DND-41 (cell line): ENCODE measurements at regions not wholly inside any gene's neighbourhood (a gene's known extent, or its start where the extent isn't known, plus 50 kb on each side); places are given as distances from the start of the nearest gene placed in this dataset.

Source experiments
- ATAC-seq: fragments of 200-7000 bp; cut with Tn5 transposase; 3 replicates; pipeline ENCODE4 v1.9.1; 2021; ENCODE audit warnings: low read depth; ENCODE audit not compliant: insufficient read depth
- DNase-seq: peaks from one replicate; pipeline ENCODE4 v3.0.0-alpha.2; 2020
- H2AFZ ChIP-seq: 2 replicates; pipeline ENCODE4 v1.6.0; 2012; ENCODE audit warnings: low read depth, low read length
- H3K27ac ChIP-seq: 2 replicates; pipeline ENCODE4 v1.5.1; 2012; ENCODE audit warnings: low read length, inconsistent platforms
- H3K27me3 ChIP-seq: fragments of 200-600 bp; sonication (generic); 2 replicates; pipeline ENCODE4 v1.6.0; 2012; ENCODE audit warnings: low read length, mild to moderate bottlenecking, inconsistent platforms; ENCODE audit not compliant: insufficient read depth, poor library complexity
- H3K36me3 ChIP-seq: 2 replicates; pipeline ENCODE4 v1.5.1; 2012; ENCODE audit warnings: low read length, inconsistent platforms; ENCODE audit not compliant: insufficient read depth
- H3K4me1 ChIP-seq: 2 replicates; pipeline ENCODE4 v1.5.1; 2012; ENCODE audit warnings: mild to moderate bottlenecking, low read length; ENCODE audit not compliant: insufficient read depth
- H3K4me2 ChIP-seq: 2 replicates; pipeline ENCODE4 v1.6.0; 2012; ENCODE audit warnings: mild to moderate bottlenecking, moderate library complexity, low read length, inconsistent platforms; ENCODE audit not compliant: insufficient read depth
- H3K4me3 ChIP-seq, 2 experiments: fragments of 200-600 bp in 1 of 2; shearing (Covaris generic) in 1 of 2; 2 replicates each; pipeline ENCODE4 v1.5.1; 2012 to 2016; ENCODE audit warnings: inconsistent platforms in 2 of 2, low read length in 2 of 2, mild to moderate bottlenecking in 2 of 2, low read depth in 1 of 2, moderate library complexity in 1 of 2
- H3K79me2 ChIP-seq: 2 replicates; pipeline ENCODE4 v1.6.0; 2012; ENCODE audit warnings: low read length, inconsistent platforms; ENCODE audit not compliant: insufficient read depth
- H3K9ac ChIP-seq: 2 replicates; pipeline ENCODE4 v1.6.0; 2012; ENCODE audit warnings: low read depth, mild to moderate bottlenecking, inconsistent platforms, low read length, moderate library complexity
- H3K9me3 ChIP-seq: 2 replicates; pipeline ENCODE4 v1.5.1; 2012; ENCODE audit warnings: low read length, moderate library complexity, mild to moderate bottlenecking, inconsistent platforms; ENCODE audit not compliant: insufficient read depth, severe bottlenecking
- H4K20me1 ChIP-seq: 2 replicates; pipeline ENCODE4 v1.6.0; 2012; ENCODE audit warnings: low read length; ENCODE audit not compliant: insufficient read depth
- CTCF ChIP-seq: IDR thresholded peaks from 2 replicates; pipeline ENCODE4 v1.5.1; 2012; ENCODE audit warnings: borderline replicate concordance, low read length, moderate library complexity, mild to moderate bottlenecking; ENCODE audit not compliant: poor library complexity, severe bottlenecking; ENCODE audit errors: extremely low read depth
- EZH2 ChIP-seq: IDR thresholded peaks from 3 replicates; pipeline ENCODE4 v1.6.1; 2012; ENCODE audit warnings: borderline replicate concordance, low read depth, mild to moderate bottlenecking, moderate library complexity, low read length, inconsistent platforms; ENCODE audit not compliant: severe bottlenecking

- Histone ChIP-seq H2AFZ (no peak overlapping the region), H3K9ac (no peak overlapping the region), H3K9me3 (no peaks in the 10 kb centered on the region), H3K27me3 (peaks cover 5% of the 10 kb centered on the region), H3K79me2 (no peaks in the 10 kb centered on the region), H3K36me3 (no peaks in the 10 kb centered on the region), H3K4me2 (no peak overlapping the region), H3K4me3 (no peak overlapping the region), H3K27ac (no peak overlapping the region), H3K4me1 (no peaks in the 10 kb centered on the region), H4K20me1 (no peaks in the 10 kb centered on the region)
- no peak for DNase-seq
- no peak for ATAC-seq
- no peak for TF ChIP-seq EZH2
- TF ChIP-seq CTCF: no peak
These were observed 279.0 kb downstream of the MAFB start for GRCh38 chr20:40410028-40410427.

GRCh38 chr20:40397467-40397866 lies 291.6 kb downstream of the MAFB start:
- no peaks in the 10 kb centered on the region for H3K4me1 ChIP-seq
- no peaks in the 10 kb centered on the region for H3K36me3 ChIP-seq
- H3K9me3 ChIP-seq: no peaks in the 10 kb centered on the region
- no peak overlapping the region for H3K27ac ChIP-seq
- no peaks in the 10 kb centered on the region for H3K79me2 ChIP-seq
- DNase-seq (no peak), ATAC-seq (no peak)
- no peaks in the 10 kb centered on the region for H4K20me1 ChIP-seq
- H2AFZ ChIP-seq: no peak overlapping the region
- H3K4me2 ChIP-seq: no peak overlapping the region
- H3K9ac ChIP-seq: no peak overlapping the region
- H3K27me3 ChIP-seq: peaks cover 10% of the 10 kb centered on the region
- no peak overlapping the region for H3K4me3 ChIP-seq
- TF ChIP-seq EZH2 (no peak), CTCF (no peak)

GRCh38 chr20:40393197-40394079 lies 295.6 kb downstream of the MAFB start:
- H2AFZ ChIP-seq: no peak overlapping the region
- H3K9me3 ChIP-seq: no peaks in the 10 kb centered on the region
- no peak for TF ChIP-seq CTCF
- TF ChIP-seq EZH2: no peak
- no peaks in the 10 kb centered on the region for H3K36me3 ChIP-seq
- no peaks in the 10 kb centered on the region for H3K79me2 ChIP-seq
- H3K4me2 ChIP-seq: no peak overlapping the region
- ATAC-seq (no peak), DNase-seq (no peak)
- no peak overlapping the region for H3K9ac ChIP-seq
- no peak overlapping the region for H3K4me3 ChIP-seq
- no peaks in the 10 kb centered on the region for H3K4me1 ChIP-seq
- no peak overlapping the region for H3K27ac ChIP-seq
- no peaks in the 10 kb centered on the region for H4K20me1 ChIP-seq
- H3K27me3 ChIP-seq: peaks cover 7% of the 10 kb centered on the region
